ENCODE measurements at regions not wholly inside any gene's neighbourhood (a gene's known extent, or its start where the extent isn't known, plus 50 kb on each side); places are given as distances from the start of the nearest gene placed in this dataset.

GRCh38 chr2:142710336-142710735, 167.1 kb upstream of the KYNU start:
- TF ChIP-seq CTCF (IDR thresholded peaks at IDR 0.05; ENCODE audit: insufficient read depth, low read length) (no peak), REST (IDR thresholded peaks at IDR 0.05; ENCODE audit: insufficient replicate concordance, low read depth) (no peak), POLR2AphosphoS5 (IDR thresholded peaks at IDR 0.05; ENCODE audit: low read depth) (no peak), GABPA (IDR thresholded peaks at IDR 0.05; ENCODE audit: low read depth) (no peak)

Data from HL-60 (cell line).